Tibial artery (tissue), 4 donors: ENCODE measurements at regions not wholly inside any gene's neighbourhood (a gene's known extent, or its start where the extent isn't known, plus 50 kb on each side); places are given as distances from the start of the nearest gene placed in this dataset.

Experiments used
- DNase-seq, 2 donors: peaks; one replicate each; pipeline ENCODE4 v3.0.0-alpha.2; 2019
- H3K27ac ChIP-seq, 2 donors: fragments of 200-600 bp; sonication (generic) in 1 of 2; 1 replicate in 1 of 2; 2 replicates in 1 of 2; pipeline ENCODE4 v1.5.1; 2018 to 2019; ENCODE audit warnings: mild to moderate bottlenecking in 1 of 2
- H3K27me3 ChIP-seq, 2 donors: fragments of 200-600 bp; sonication (generic) in 1 of 2; one replicate each; pipeline versions ENCODE4 v1.5.1 to v1.6.0; 2016 to 2019
- H3K36me3 ChIP-seq, 3 donors: fragments of 200-600 bp; sonication (generic) in 2 of 3; one replicate each; pipeline ENCODE4 v1.5.1; 2016 to 2019; ENCODE audit warnings: mild to moderate bottlenecking in 2 of 3
- H3K4me1 ChIP-seq, 4 donors: fragments of 200-600 bp; sonication (generic) in 2 of 4; 1 replicate in 3 of 4; 2 replicates in 1 of 4; pipeline ENCODE4 v1.5.1; 2016 to 2019
- H3K4me3 ChIP-seq, 2 donors: fragments of 200-600 bp; sonication (generic) in 1 of 2; 1 replicate in 1 of 2; 2 replicates in 1 of 2; pipeline ENCODE4 v1.5.1; 2018 to 2019; ENCODE audit warnings: mild to moderate bottlenecking in 2 of 2
- H3K9me3 ChIP-seq, 3 donors: fragments of 200-600 bp; sonication (generic) in 1 of 3; one replicate each; pipeline ENCODE4 v1.5.1; 2016 to 2019
- CTCF ChIP-seq, 2 experiments: fragments of 200-600 bp in 1 of 2; fragments of 450-650 bp in 1 of 2; IDR thresholded peaks; one replicate each; pipeline ENCODE4 v1.5.1; 2017 to 2019; ENCODE audit warnings: antibody characterized with exemption in 2 of 2, mild to moderate bottlenecking in 1 of 2, moderate library complexity in 1 of 2
- intact Hi-C: fragments of 100-400 bp; cut with DNase I; formaldehyde crosslinking; loops from one replicate; pipeline ENCODE4 v1.15.0; 2023; ENCODE audit warnings: low total_unique reads

GRCh38 chr3:80023010-80023409, 255.2 kb upstream of the ROBO1 start:
- H3K4me1 ChIP-seq, result no peaks in the 10 kb centered on the region
- no peak for DNase-seq
- no peaks in the 10 kb centered on the region for H3K9me3 ChIP-seq
- no peak for TF ChIP-seq CTCF (IDR thresholded peaks at IDR 0.05)
- no peaks in the 10 kb centered on the region for H3K36me3 ChIP-seq
- H3K27me3 ChIP-seq, result no peaks in the 10 kb centered on the region
- no peak overlapping the region for H3K27ac ChIP-seq
- no peak overlapping the region for H3K4me3 ChIP-seq
- intact Hi-C loops, result no loop called here

- intact Hi-C loops, result no loop called here
- DNase-seq, result no peak
- Histone ChIP-seq H3K27me3 (no peaks in the 10 kb centered on the region), H3K9me3 (no peaks in the 10 kb centered on the region), H3K4me3 (no peak overlapping the region), H3K27ac (no peak overlapping the region), H3K4me1 (no peaks in the 10 kb centered on the region), H3K36me3 (no peaks in the 10 kb centered on the region)
- TF ChIP-seq CTCF (IDR thresholded peaks at IDR 0.05), result no peak
Measured at GRCh38 chr3:80018375-80018774, 250.6 kb upstream of the ROBO1 start.

DNA sequence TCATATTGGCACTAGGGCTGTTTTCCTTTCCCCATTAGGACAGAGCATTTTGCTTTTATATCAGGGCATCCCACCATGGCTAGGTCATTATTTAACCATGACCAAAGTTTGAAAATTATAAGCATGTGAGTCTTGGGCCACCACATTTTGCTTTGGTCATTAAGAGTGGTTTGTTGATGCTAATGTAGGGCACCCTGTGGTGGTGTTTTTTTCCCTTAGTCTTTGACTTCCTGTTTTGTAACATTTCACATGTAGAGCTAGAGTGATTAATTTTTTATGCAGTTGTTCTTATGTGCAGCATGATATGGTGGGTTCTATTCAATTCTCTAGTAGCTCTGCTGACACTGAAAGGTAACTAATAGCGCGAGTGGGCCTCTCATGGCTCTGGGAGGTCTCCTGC, 249.6 kb upstream of the ROBO1 start:
- DNase-seq, result no peak
- Histone ChIP-seq H3K9me3 (no peaks in the 10 kb centered on the region), H3K36me3 (no peaks in the 10 kb centered on the region), H3K27me3 (no peaks in the 10 kb centered on the region), H3K4me3 (no peak overlapping the region), H3K27ac (no peak overlapping the region), H3K4me1 (no peaks in the 10 kb centered on the region)
- intact Hi-C loops, result no loop called here
- TF ChIP-seq CTCF (IDR thresholded peaks at IDR 0.05), result no peak

- no peak for DNase-seq
- Histone ChIP-seq H3K36me3 (no peaks in the 10 kb centered on the region), H3K4me1 (no peaks in the 10 kb centered on the region), H3K9me3 (no peaks in the 10 kb centered on the region), H3K27me3 (no peaks in the 10 kb centered on the region), H3K27ac (no peak overlapping the region), H3K4me3 (no peak overlapping the region)
- no peak for TF ChIP-seq CTCF (IDR thresholded peaks at IDR 0.05)
- intact Hi-C loops, result no loop called here
Measured at GRCh38 chr3:80014576-80014975, 246.8 kb upstream of the ROBO1 start.

- H3K9me3 ChIP-seq, result no peaks in the 10 kb centered on the region
- H3K27me3 ChIP-seq, result no peaks in the 10 kb centered on the region
- no peak for TF ChIP-seq CTCF (IDR thresholded peaks at IDR 0.05)
- intact Hi-C loops, result no loop called here
- no peak overlapping the region for H3K27ac ChIP-seq
- DNase-seq, result no peak
- H3K4me3 ChIP-seq, result no peak overlapping the region
- H3K4me1 ChIP-seq, result no peaks in the 10 kb centered on the region
- no peaks in the 10 kb centered on the region for H3K36me3 ChIP-seq
Measured at GRCh38 chr3:80010021-80010571, 242.3 kb upstream of the ROBO1 start.

DNA sequence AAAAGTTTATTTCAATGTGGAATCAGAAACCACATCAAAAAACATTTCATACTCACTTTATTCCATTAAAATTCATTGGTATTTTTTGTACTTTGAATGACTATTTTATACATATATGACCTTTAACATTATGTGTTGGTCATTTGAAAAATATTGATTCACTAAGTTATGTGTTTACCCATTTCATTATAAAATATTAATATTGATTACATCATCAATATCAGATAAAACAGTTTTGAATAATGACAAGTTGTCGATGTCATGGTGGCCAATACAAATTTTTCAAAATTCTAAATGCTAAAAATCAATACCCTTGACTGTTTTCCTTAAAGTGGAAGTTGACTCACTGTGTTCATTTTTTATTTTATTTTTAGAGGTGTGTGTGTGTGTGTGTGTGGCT, 239.7 kb upstream of the ROBO1 start:
- DNase-seq, result no peak
- no peaks in the 10 kb centered on the region for H3K27me3 ChIP-seq
- no peaks in the 10 kb centered on the region for H3K9me3 ChIP-seq
- H3K27ac ChIP-seq, result no peak overlapping the region
- no peak overlapping the region for H3K4me3 ChIP-seq
- intact Hi-C loops, result no loop called here
- no peaks in the 10 kb centered on the region for H3K36me3 ChIP-seq
- TF ChIP-seq CTCF (IDR thresholded peaks at IDR 0.05), result no peak
- H3K4me1 ChIP-seq, result no peaks in the 10 kb centered on the region
